ENCODE measurements at regions not wholly inside any gene's neighbourhood (a gene's known extent, or its start where the extent isn't known, plus 50 kb on each side); places are given as distances from the start of the nearest gene placed in this dataset.

DNA sequence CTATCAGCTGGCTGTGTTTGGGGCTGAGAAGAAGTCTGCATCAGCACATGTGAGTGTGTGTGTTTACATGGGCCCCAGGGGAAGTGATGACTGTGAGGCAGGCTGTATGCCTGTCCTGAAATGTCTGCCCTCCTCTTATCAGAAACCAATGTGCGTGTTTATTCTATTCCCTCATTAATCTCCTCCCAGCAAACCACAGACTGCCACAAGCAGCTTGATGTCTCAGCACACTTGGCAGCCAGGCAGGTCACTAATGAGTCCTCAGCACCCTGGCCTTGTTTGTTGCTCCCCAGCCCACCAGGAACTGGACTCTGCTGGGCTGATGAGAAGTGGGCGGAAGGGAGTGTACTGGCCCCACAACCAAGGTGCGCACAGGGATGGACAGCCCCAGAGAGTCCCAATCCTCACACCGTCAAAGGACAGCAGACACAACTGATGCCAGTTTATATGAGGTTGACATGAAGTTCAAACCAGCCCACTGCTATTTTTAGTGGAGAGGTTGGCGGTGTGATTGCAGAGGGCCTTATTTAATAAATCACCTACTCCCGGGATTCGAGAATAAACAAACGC is 225.8 kb downstream of the ETS1 start (continued):
- TF ChIP-seq, protein P1, sequence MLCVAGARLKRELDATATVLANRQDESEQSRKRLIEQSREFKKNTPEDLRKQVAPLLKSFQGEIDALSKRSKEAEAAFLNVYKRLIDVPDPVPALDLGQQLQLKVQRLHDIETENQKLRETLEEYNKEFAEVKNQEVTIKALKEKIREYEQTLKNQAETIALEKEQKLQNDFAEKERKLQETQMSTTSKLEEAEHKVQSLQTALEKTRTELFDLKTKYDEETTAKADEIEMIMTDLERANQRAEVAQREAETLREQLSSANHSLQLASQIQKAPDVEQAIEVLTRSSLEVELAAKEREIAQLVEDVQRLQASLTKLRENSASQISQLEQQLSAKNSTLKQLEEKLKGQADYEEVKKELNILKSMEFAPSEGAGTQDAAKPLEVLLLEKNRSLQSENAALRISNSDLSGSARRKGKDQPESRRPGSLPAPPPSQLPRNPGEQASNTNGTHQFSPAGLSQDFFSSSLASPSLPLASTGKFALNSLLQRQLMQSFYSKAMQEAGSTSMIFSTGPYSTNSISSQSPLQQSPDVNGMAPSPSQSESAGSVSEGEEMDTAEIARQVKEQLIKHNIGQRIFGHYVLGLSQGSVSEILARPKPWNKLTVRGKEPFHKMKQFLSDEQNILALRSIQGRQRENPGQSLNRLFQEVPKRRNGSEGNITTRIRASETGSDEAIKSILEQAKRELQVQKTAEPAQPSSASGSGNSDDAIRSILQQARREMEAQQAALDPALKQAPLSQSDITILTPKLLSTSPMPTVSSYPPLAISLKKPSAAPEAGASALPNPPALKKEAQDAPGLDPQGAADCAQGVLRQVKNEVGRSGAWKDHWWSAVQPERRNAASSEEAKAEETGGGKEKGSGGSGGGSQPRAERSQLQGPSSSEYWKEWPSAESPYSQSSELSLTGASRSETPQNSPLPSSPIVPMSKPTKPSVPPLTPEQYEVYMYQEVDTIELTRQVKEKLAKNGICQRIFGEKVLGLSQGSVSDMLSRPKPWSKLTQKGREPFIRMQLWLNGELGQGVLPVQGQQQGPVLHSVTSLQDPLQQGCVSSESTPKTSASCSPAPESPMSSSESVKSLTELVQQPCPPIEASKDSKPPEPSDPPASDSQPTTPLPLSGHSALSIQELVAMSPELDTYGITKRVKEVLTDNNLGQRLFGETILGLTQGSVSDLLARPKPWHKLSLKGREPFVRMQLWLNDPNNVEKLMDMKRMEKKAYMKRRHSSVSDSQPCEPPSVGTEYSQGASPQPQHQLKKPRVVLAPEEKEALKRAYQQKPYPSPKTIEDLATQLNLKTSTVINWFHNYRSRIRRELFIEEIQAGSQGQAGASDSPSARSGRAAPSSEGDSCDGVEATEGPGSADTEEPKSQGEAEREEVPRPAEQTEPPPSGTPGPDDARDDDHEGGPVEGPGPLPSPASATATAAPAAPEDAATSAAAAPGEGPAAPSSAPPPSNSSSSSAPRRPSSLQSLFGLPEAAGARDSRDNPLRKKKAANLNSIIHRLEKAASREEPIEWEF (IDR thresholded peaks at IDR 0.05; ENCODE audit: insufficient replicate concordance, low read depth, low read length) = no peak
- TF ChIP-seq RFX5 (IDR thresholded peaks at IDR 0.05; ENCODE audit: low read depth, low read length) (no peak), SPI1 (IDR thresholded peaks at IDR 0.05; ENCODE audit: borderline replicate concordance, insufficient read depth, low read depth, low read length) (no peak), TAF1 (IDR thresholded peaks at IDR 0.05; ENCODE audit: borderline replicate concordance, low read depth, low read length) (no peak), EZH2 (IDR thresholded peaks at IDR 0.05; ENCODE audit: borderline replicate concordance, control insufficient read depth, low read depth, low read length) (no peak), STAT3 (IDR thresholded peaks at IDR 0.05; ENCODE audit: low read depth, low read length) (no peak), ASH2L (IDR thresholded peaks at IDR 0.05; ENCODE audit: borderline replicate concordance, low read depth) (no peak)

DNA sequence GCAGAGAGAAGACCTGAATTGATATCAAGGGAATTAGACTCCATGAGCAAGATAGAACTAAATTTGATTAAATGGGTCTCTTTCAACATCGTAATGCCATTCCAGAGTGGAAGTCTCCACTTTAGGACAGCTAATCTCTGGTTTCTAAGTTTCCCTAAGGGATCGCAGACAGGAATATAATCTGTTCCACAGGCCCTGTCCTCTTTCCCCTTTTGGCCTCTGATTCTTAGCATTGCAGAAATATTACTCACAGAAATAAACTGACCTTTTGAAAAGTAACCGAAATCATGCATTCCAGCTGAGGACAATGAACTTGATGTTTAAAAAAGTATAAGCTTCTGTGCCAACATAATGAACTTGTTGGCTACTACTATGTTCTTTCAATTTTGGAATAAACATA is 227.8 kb downstream of the ETS1 start:
- no peaks in the 10 kb centered on the region for H3K36me3 ChIP-seq (ENCODE audit: control insufficient read depth in 2 of 2, insufficient read depth in 2 of 2, low read length in 1 of 2)
- no peaks in the 10 kb centered on the region for H4K20me1 ChIP-seq (ENCODE audit: control insufficient read depth, insufficient read depth)
- DNase-seq (ENCODE audit: low read depth, low spot score) (no peak), FAIRE-seq (no peak), ATAC-seq (no peak)
- no peak overlapping the region for H3K27ac ChIP-seq (ENCODE audit: control insufficient read depth, insufficient read depth)
- no peak overlapping the region for H2AFZ ChIP-seq (ENCODE audit: control insufficient read depth, low read depth, low read length)
- H3K27me3 ChIP-seq (replicated peaks in 1 of 2; ENCODE audit: control insufficient read depth in 2 of 2, insufficient read depth in 2 of 2, low read length in 1 of 2) = no peaks in the 10 kb centered on the region
- in situ Hi-C loops (cut with MboI) (no loop called here), intact Hi-C loops (cut with micrococcal nuclease; ENCODE audit: unreplicated experiment) (no loop called here)
- CTCF ChIA-PET = no interaction called here
- no peak overlapping the region for H3K4me3 ChIP-seq
- RAD21 ChIA-PET (ENCODE audit: unreplicated experiment) = no interaction called here
- BruUV-seq (replicated peaks) = no TSS peak
- no peak overlapping the region for H3K4me2 ChIP-seq (ENCODE audit: control insufficient read depth, insufficient read depth)
- no peak overlapping the region for H3K9ac ChIP-seq (ENCODE audit: control insufficient read depth, insufficient read depth, low read length)
- POLR2A ChIA-PET = no interaction called here
- no peaks in the 10 kb centered on the region for H3K9me3 ChIP-seq (replicated peaks; ENCODE audit: control insufficient read depth, insufficient read depth, low read length)
- SMC1A ChIA-PET (ENCODE audit: uncharacterized antibody, unreplicated experiment) = interaction anchor here (1.1 to 1.6 kb wide), 2 partner anchors 37 to 471 kb away, joined by 3 read pairs; no protein-coding TSS in a partner anchor
- H3K4me1 ChIP-seq (ENCODE audit: control insufficient read depth, insufficient read depth, low read length) = no peaks in the 10 kb centered on the region
- no peak for TF ChIP-seq YY1 (IDR thresholded peaks at IDR 0.05; ENCODE audit: low read depth, low read length)
- TF ChIP-seq ZBED1 (IDR thresholded peaks at IDR 0.05; ENCODE audit: borderline replicate concordance) = no peak
- no peak for TF ChIP-seq TAF1 (IDR thresholded peaks at IDR 0.05; ENCODE audit: borderline replicate concordance, low read depth, low read length)
- TF ChIP-seq, protein P2, sequence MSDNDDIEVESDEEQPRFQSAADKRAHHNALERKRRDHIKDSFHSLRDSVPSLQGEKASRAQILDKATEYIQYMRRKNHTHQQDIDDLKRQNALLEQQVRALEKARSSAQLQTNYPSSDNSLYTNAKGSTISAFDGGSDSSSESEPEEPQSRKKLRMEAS (IDR thresholded peaks at IDR 0.05; ENCODE audit: low read depth, low read length) = no peak
- TF ChIP-seq, protein P3, sequence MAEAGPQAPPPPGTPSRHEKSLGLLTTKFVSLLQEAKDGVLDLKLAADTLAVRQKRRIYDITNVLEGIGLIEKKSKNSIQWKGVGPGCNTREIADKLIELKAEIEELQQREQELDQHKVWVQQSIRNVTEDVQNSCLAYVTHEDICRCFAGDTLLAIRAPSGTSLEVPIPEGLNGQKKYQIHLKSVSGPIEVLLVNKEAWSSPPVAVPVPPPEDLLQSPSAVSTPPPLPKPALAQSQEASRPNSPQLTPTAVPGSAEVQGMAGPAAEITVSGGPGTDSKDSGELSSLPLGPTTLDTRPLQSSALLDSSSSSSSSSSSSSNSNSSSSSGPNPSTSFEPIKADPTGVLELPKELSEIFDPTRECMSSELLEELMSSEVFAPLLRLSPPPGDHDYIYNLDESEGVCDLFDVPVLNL (IDR thresholded peaks at IDR 0.05; ENCODE audit: low read depth, low read length) = no peak
- TF ChIP-seq NR2C1 (IDR thresholded peaks at IDR 0.05) = no peak
- TF ChIP-seq PAX8 (IDR thresholded peaks at IDR 0.05) = no peak
- H3K79me2 ChIP-seq (ENCODE audit: control insufficient read depth, insufficient read depth, low read length) = no peaks in the 10 kb centered on the region
- WGBS (ENCODE audit: insufficient coverage, insufficient replicate concordance, low lambda C conversion rate, missing lambda C conversion rate) = 74% methylated on average over 3 of the region's 3 CpGs

Measured in GM12878 (cell line).